Hematopoietic multipotent progenitor cell treated with erythropoietin and hydrocortisone succinate and interleukin-3 and kit ligand, for 6 days (in vitro differentiated cells): ENCODE measurements at regions not wholly inside any gene's neighbourhood (a gene's known extent, or its start where the extent isn't known, plus 50 kb on each side); places are given as distances from the start of the nearest gene placed in this dataset.
"Not testable (repeated sequence)": the region's sequence is repeated elsewhere in the genome, so short reads cannot be mapped to it uniquely, and the experiment has no call there.

Source experiments
- DNase-seq: peaks from one replicate; pipeline ENCODE4 v3.0.0-alpha.2; 2015

GRCh38 chr7:32645255-32645654, 150.0 kb downstream of the AVL9 start:
- DNase-seq: not testable (repeated sequence)

DNA sequence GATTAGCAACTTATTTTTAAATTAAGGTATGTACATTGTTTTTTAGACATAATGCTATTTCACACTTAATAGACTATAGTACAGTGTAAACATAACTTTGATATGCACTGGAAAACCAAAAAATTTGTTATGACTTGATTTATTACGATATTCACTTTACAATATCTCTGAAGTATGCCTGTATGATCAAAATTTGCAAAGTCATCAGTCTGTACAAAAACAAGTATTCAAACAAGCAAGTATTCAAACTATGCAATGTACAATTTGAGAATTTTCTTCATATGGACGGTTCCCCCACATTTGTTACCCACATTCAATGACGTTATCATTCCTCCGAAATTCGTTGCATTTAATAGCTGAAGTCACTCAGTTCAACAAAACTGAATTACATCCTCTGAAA, 147.9 kb downstream of the AVL9 start:
- no peak for DNase-seq

- no peak for DNase-seq
Observed at GRCh38 chr7:32639122-32639521, 143.8 kb downstream of the AVL9 start.

- peak; percentile 20 for DNase-seq
Observed at GRCh38 chr7:32638479-32639121, 143.3 kb downstream of the AVL9 start.
